GM12892 (cell line): ENCODE measurements at regions not wholly inside any gene's neighbourhood (a gene's known extent, or its start where the extent isn't known, plus 50 kb on each side); places are given as distances from the start of the nearest gene placed in this dataset.

ENCODE experiments used
- DNase-seq: peaks from one replicate; pipeline ENCODE4 v3.0.0; 2011; ENCODE audit not compliant: insufficient read length
- FAIRE-seq: peaks from 2 replicates; lab custom pipeline; 2011; peaks lifted over from hg19 to GRCh38; lab: Jason Lieb, UNC
- POLR2A ChIP-seq: IDR thresholded peaks from 2 replicates; pipeline ENCODE4 v1.6.1; 2011; ENCODE audit warnings: low read depth, low read length, control low read depth
- POLR2AphosphoS5 ChIP-seq: IDR thresholded peaks from 2 replicates; pipeline ENCODE4 v1.6.1; 2011; ENCODE audit warnings: low read depth, low read length, control low read depth
- TAF1 ChIP-seq: IDR thresholded peaks from 2 replicates; pipeline ENCODE4 v1.6.1; 2011; ENCODE audit warnings: low read depth, mild to moderate bottlenecking, control low read depth, low read length, borderline replicate concordance

GRCh38 chr15:54829821-54830220 lies 366.9 kb downstream of the RSL24D1 start:
- TF ChIP-seq TAF1, result no peak
- no peak for TF ChIP-seq POLR2AphosphoS5
- TF ChIP-seq POLR2A, result no peak
- DNase-seq, result no peak
- FAIRE-seq, result no peak

- DNase-seq (no peak), FAIRE-seq (no peak)
- TF ChIP-seq POLR2AphosphoS5 (no peak), POLR2A (no peak), TAF1 (no peak)
Measured at GRCh38 chr15:54820811-54821210, 375.9 kb downstream of the RSL24D1 start.

- DNase-seq, result no peak
- no peak for TF ChIP-seq TAF1
- no peak for FAIRE-seq
Measured at GRCh38 chr15:54820098-54820497, 376.6 kb downstream of the RSL24D1 start.

- TF ChIP-seq POLR2AphosphoS5 (no peak), POLR2A (no peak), TAF1 (no peak)
- FAIRE-seq (no peak), DNase-seq (no peak)
Measured at GRCh38 chr15:54816401-54816800, 380.3 kb downstream of the RSL24D1 start.

GRCh38 chr15:54815556-54815955 lies 381.2 kb downstream of the RSL24D1 start:
- TF ChIP-seq POLR2A, result no peak
- no peak for FAIRE-seq
- DNase-seq, result no peak

GRCh38 chr15:54812383-54812782 lies 384.4 kb downstream of the RSL24D1 start:
- DNase-seq, result no peak
- TF ChIP-seq POLR2A (no peak), TAF1 (no peak), POLR2AphosphoS5 (no peak)
- FAIRE-seq, result no peak

- no peak for FAIRE-seq
- TF ChIP-seq POLR2A (no peak), POLR2AphosphoS5 (no peak), TAF1 (no peak)
Measured at GRCh38 chr15:54810496-54810895, 386.2 kb downstream of the RSL24D1 start.

GRCh38 chr15:54810031-54810430 lies 386.7 kb downstream of the RSL24D1 start:
- TF ChIP-seq POLR2A (no peak), POLR2AphosphoS5 (no peak), TAF1 (no peak)
- DNase-seq (no peak), FAIRE-seq (no peak)

More at GRCh38 chr15:54810496-54810895, 386.2 kb downstream of the RSL24D1 start:
- no peak for DNase-seq

- FAIRE-seq, result no peak
- TF ChIP-seq POLR2A (no peak), TAF1 (no peak), POLR2AphosphoS5 (no peak)
- DNase-seq, result no peak
Measured at GRCh38 chr15:54808321-54808720, 388.4 kb downstream of the RSL24D1 start.

- no peak for FAIRE-seq
Measured at GRCh38 chr15:54803987-54804386, 392.8 kb downstream of the RSL24D1 start.

GRCh38 chr15:54803134-54803808 lies 393.5 kb downstream of the RSL24D1 start:
- DNase-seq, result no peak
- peak; percentile 9 for FAIRE-seq
- no peak for TF ChIP-seq POLR2AphosphoS5
- no peak for TF ChIP-seq POLR2A
- TF ChIP-seq TAF1, result no peak

More at GRCh38 chr15:54803987-54804386, 392.8 kb downstream of the RSL24D1 start:
- DNase-seq, result no peak
- TF ChIP-seq POLR2A, result no peak
- TF ChIP-seq TAF1, result no peak
- no peak for TF ChIP-seq POLR2AphosphoS5

- no peak for DNase-seq
- TF ChIP-seq POLR2AphosphoS5, result no peak
- no peak for FAIRE-seq
Measured at GRCh38 chr15:54792526-54792925, 404.2 kb downstream of the RSL24D1 start.

GRCh38 chr15:54790693-54791092 lies 406.0 kb downstream of the RSL24D1 start:
- DNase-seq (no peak), FAIRE-seq (no peak)
- TF ChIP-seq POLR2AphosphoS5, result no peak
- no peak for TF ChIP-seq TAF1
- TF ChIP-seq POLR2A, result no peak
